DND-41 (cell line): ENCODE measurements at regions not wholly inside any gene's neighbourhood (a gene's known extent, or its start where the extent isn't known, plus 50 kb on each side); places are given as distances from the start of the nearest gene placed in this dataset.

Experiments used
- EZH2 ChIP-seq: IDR thresholded peaks from 3 replicates; pipeline ENCODE4 v1.6.1; 2012; ENCODE audit warnings: borderline replicate concordance, low read depth, mild to moderate bottlenecking, moderate library complexity, low read length, inconsistent platforms; ENCODE audit not compliant: severe bottlenecking
- TF ChIP-seq, protein P1 (sequence below): IDR thresholded peaks from 2 replicates; pipeline ENCODE4 v1.5.1; 2012; ENCODE audit warnings: borderline replicate concordance, low read length, moderate library complexity, mild to moderate bottlenecking; ENCODE audit not compliant: poor library complexity, severe bottlenecking; ENCODE audit errors: extremely low read depth

DNA sequence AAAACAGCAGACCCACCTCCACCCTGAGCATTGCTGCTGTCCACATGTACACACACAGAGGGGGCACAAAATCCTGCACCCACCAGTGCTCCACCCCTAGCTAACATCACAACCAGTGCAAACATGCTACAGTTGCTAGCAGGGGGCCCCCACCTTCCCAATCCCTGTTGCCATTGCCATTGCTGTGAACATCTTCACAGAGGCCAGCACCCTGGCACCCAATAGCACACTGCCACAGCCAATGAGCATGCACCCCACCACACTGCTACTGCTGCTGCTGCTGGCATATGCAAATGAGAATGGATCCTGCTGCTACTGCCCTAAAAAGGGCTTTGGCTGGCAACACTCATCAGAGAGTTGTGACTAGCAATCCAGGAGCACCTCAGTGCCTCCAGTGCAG, 1061.9 kb downstream of the ARAP2 start:
- no peak for TF ChIP-seq EZH2
- TF ChIP-seq, protein P1, sequence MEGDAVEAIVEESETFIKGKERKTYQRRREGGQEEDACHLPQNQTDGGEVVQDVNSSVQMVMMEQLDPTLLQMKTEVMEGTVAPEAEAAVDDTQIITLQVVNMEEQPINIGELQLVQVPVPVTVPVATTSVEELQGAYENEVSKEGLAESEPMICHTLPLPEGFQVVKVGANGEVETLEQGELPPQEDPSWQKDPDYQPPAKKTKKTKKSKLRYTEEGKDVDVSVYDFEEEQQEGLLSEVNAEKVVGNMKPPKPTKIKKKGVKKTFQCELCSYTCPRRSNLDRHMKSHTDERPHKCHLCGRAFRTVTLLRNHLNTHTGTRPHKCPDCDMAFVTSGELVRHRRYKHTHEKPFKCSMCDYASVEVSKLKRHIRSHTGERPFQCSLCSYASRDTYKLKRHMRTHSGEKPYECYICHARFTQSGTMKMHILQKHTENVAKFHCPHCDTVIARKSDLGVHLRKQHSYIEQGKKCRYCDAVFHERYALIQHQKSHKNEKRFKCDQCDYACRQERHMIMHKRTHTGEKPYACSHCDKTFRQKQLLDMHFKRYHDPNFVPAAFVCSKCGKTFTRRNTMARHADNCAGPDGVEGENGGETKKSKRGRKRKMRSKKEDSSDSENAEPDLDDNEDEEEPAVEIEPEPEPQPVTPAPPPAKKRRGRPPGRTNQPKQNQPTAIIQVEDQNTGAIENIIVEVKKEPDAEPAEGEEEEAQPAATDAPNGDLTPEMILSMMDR = no peak
